Uterus (tissue), 2 donors: ENCODE measurements at regions not wholly inside any gene's neighbourhood (a gene's known extent, or its start where the extent isn't known, plus 50 kb on each side); places are given as distances from the start of the nearest gene placed in this dataset.

Experiments
- CTCF ChIP-seq, 4 experiments: fragments of 200-600 bp in 2 of 4; fragments of 450-650 bp in 2 of 4; sonication (generic) in 2 of 4; IDR thresholded peaks; one replicate each; pipeline ENCODE4 v1.5.1; 2016 to 2019; ENCODE audit warnings: antibody characterized with exemption in 4 of 4, mild to moderate bottlenecking in 2 of 4, moderate library complexity in 1 of 4
- POLR2A ChIP-seq, 2 donors: fragments of 450-650 bp; IDR thresholded peaks; one replicate each; pipeline ENCODE4 v1.6.1; 2016; ENCODE audit warnings: antibody characterized with exemption in 2 of 2, mild to moderate bottlenecking in 1 of 2, moderate library complexity in 1 of 2

DNA sequence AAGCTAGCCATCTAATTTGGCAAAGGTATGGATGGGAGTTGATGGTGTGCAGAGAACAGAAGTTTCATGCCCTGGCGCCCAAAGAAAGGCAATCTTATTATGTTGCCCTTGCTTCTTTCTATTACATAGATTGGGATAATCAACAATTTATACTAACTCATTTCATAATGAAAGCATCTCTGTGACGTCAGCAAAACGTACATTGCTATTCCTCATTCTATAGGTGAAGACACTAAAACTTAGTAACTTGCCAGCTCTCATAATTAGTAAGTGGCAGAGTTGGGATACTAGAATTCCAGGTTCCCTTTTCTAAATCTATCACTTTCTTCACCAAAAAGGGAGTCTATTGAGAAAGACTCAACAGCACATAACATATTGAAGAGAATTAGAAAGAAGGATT, 374.8 kb downstream of the NR2F1-AS1 start:
- TF ChIP-seq CTCF (IDR thresholded peaks at IDR 0.05): no peak
- TF ChIP-seq POLR2A (IDR thresholded peaks at IDR 0.05): no peak
